ENCODE measurements at regions not wholly inside any gene's neighbourhood (a gene's known extent, or its start where the extent isn't known, plus 50 kb on each side); places are given as distances from the start of the nearest gene placed in this dataset.
"Not testable (repeated sequence)": the region's sequence is repeated elsewhere in the genome, so short reads cannot be mapped to it uniquely, and the experiment has no call there.

DNA sequence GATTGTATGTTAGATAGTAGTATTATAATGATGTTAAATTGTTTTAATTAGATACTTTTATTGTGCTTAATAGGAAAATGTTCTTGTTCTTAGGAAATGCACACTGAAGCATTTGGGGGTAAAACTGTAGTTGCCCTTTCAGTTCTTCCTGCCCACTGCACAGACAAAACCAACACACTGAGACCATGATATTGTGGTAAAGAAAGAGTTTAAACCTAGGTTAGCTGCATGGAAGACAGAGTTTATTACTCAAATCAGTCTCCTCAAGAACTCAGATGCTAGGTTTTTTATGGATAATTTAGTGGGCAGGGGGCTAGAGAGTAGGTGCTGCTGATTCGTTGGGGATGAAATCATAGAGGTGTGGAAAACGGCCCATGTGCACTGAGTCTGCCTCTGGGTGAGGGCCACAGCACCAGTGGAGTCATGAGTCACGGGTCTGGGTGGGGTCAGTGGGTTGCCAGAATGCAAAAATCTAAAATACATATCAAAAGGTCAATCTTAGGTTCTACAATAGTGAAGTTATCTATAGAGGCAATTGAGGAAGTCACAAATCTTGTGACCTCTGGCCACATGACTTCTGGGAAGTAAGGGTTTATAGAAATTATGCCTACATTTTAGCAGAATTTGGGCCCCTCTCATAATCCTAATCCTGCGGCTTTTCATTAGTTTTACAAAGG is 124.8 kb upstream of the FOXN2 start:
- DNase-seq (ENCODE audit: low read depth): no peak

GRCh38 chr2:48190230-48190629 is 124.3 kb upstream of the FOXN2 start:
- no peak for DNase-seq (ENCODE audit: low read depth)

- no peak for DNase-seq (ENCODE audit: low read depth)
These were observed 119.8 kb upstream of the FOXN2 start for GRCh38 chr2:48194641-48195040.

DNA sequence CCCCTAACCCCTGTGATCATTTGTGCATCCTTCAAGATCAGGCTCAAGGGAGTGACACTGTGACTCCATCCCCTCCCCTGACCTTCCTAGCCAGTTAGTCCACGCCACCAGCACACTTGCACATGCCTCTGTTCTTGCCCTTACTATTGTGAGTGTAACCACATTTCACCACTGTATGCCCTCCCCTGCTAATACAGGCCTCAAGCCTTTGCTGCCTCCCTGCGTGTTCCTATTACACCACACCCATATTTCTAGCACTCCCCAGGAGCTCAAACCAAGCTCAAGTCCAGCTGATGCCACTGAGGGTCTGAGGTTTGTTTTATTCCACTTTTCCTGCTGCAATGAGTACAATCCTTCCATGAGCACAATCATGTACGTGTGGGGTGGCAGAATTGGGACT is 119.3 kb upstream of the FOXN2 start:
- no peak for DNase-seq (ENCODE audit: low read depth)

GRCh38 chr2:48197618-48198017 is 116.9 kb upstream of the FOXN2 start:
- DNase-seq (ENCODE audit: low read depth): no peak

GRCh38 chr2:48198371-48198770 is 116.1 kb upstream of the FOXN2 start:
- no peak for DNase-seq (ENCODE audit: low read depth)

DNA sequence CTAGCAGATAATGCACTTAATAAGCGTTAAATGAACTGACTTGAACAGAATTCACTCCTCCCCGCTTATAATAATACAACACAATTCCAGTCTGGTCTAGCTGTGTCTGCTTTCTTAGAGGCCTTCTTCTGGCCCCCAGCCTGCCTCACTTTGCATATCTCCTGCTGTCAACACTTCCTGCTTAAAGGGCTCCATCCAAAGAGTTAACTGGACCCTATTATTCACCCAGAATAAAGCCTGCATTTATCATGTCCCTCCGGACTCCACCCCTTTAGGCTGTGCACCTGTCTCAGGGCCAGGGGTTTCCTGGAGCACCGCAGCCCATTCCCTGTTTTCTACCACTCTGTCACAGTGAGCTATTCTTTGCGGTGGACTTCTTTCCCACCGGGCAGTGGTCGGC is 115.4 kb upstream of the FOXN2 start:
- no peak for DNase-seq (ENCODE audit: low read depth)

DNA sequence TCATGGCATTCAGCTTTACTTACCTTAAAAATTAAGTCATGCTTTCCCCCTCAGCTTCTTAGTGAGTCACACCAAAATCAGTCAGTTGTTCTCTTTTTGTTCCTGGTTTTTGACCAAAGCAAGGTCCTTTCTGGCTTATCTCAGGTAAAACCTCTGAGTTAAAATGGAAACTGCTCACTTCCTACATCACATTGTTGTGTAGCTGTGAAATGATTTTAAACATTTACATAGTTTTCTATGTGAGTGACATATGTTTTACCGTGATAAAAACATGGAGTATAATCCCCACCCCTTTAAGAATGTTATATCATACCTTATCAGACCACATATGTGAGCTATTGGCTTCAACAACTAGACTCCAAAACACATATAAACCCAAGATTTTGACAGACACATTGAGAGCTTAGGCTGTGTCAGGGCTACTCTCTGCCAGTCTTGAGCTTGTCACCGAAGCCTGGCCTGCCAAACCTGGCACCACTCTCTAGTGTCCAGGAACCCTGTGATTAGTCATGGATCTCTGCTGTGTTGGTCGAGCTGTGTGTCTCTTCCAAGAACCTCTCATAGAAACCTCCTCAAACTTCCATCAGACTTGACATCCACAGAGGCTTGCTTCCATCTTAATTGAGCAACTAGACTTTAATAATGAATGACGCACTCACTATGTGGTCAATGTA is 113.7 kb upstream of the FOXN2 start:
- DNase-seq (ENCODE audit: low read depth): no peak

DNA sequence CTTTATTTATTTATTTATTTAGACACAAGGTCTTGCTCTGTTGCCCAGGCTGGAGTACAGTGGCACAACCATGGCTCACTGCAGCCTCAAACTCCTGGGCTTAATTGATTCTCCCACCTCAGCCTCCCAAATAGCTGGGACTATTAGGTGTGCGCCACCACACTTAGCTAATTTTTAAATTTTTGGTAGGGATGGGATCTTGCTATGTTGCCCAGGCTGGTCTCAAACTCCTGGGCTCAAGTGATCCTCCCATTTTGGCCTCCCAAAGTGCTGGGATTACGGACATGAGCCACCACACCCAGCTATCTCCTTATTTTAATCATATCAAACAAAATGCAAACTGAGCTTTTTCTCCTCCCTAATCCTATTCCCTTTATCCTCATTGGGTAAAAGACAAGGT is 113.0 kb upstream of the FOXN2 start:
- DNase-seq (ENCODE audit: low read depth): not testable (repeated sequence)

- DNase-seq (ENCODE audit: low read depth): no peak
These were observed 111.4 kb upstream of the FOXN2 start for GRCh38 chr2:48202863-48203642.

- no peak for DNase-seq (ENCODE audit: low read depth)
These were observed 110.8 kb upstream of the FOXN2 start for GRCh38 chr2:48203668-48204067.

DNA sequence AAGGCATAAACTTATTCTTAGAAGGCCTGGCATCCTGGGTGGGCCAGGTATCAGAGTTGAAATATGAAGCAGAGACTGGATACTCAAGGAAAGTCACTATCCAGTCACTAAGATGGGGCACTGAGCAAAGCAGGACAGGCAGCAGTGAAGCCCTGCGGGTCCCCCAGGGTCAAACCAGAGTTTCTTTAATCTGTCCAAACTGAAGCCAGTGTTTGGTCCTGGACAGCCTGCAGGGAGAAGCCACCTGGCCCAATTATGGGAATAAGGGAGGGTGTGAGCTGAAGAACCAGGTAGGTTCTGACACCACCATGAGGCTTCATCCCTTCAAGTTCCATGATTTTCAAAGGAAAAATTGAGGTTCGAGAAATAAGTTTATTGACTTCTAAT is 109.7 kb upstream of the FOXN2 start:
- no peak for DNase-seq (ENCODE audit: low read depth)

DNA sequence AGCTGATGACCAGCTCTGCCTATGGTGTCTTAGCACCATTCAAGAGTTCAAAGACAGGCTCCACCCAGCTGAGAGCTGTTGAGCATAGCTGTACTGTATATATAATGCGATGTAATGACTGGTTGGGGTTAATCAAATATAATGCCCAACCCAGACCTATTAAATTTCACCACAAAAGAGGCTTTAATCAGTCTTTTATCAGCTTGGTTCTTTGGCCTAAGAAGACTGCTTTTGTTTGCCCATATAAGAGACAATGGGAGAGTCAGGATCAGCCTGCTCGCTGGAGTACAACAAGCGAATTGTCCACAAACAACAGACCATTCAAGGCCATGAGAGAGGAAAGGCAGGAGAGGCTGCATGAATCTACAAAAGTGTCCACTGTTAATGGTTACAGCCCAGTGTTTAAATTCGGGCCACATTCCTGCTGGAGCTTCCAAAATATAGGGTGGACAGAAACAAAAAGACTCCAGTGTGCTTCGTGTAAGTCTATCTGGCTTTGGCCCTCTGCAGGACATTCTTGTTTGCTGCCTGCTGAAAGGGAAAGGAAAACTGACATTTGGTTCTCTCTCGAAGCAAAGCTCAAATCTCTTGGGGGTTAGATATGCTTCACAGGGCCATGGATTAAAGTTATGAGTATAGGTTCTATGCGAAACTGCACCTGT is 109.2 kb upstream of the FOXN2 start:
- DNase-seq (ENCODE audit: low read depth): peak; percentile 22

GRCh38 chr2:48206056-48206656 is 108.3 kb upstream of the FOXN2 start:
- not testable (repeated sequence) for DNase-seq (ENCODE audit: low read depth)

DNA sequence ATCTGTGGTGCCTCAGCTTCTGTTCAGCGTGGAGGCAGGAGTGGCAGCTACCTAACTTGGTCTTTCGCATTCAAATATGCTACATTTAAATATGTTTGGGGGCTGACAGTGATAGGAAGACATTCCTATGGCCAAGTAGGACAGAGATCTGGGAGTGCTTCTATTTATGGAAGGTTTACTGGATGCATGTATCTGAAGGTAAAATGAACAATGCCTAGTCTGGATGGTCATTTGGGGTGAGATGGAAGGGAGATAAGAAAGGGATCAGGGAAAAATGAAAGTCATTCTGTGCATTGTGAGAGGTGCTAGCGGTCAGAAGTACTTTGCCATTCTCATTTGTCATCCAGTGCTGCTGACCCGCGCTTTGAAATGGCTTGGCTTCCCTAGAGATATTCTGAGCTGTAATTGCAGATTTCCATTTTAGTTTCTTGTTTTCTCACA is 107.3 kb upstream of the FOXN2 start:
- DNase-seq (ENCODE audit: low read depth): no peak

- DNase-seq (ENCODE audit: low read depth): no peak
These were observed 106.6 kb upstream of the FOXN2 start for GRCh38 chr2:48207851-48208250.

DNA sequence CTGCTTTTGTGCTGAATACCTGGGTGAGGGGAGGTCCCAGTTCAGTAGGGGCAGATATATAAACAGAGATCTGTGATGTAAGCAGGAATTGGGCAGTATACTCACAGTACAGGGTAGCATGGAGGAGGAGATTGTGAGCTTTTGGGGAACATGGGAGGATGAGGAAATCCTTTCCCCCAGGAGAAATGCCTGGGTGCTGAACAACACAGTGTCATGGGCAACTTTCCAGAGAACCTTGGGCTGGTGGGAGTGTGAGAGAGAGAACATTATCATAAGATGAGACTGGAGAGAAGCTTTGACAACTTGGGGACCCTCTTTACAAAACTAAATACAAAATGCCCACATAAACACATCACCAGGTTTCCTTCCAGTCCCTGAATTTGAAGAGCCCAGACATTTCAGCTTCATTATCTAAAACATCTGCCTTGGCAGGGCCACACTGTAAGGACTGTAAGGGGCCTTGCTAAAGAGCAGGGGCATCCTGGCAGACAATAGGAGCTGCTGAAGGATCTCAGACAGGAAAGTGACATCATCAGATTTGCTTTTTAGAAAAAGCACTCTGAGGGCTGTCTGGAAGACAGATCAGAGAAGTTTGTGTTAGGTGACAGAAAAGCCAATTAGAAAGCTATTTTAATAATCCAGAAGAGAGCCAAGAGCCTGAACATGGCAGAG is 105.1 kb upstream of the FOXN2 start:
- peak; percentile 69 for DNase-seq (ENCODE audit: low read depth)

DNA sequence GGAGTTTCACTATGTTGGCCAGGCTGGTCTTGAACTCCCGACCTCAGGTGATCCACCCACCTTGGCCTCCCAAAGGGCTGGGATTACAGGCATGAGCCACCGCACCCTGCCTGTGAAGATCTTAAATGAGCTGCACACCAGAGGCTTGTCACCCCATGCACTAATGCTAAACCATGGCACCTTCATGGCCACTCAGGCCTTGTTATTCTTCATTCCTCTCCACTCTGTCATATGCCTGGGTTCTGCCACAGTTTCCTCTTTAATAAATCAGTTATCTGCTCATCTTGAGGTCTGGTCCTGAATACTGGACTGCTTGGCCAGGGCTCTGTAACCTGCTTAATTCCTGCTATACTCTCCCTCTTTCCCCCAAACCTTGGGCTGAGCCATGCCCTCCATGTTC is 104.3 kb upstream of the FOXN2 start:
- no peak for DNase-seq (ENCODE audit: low read depth)

DNA sequence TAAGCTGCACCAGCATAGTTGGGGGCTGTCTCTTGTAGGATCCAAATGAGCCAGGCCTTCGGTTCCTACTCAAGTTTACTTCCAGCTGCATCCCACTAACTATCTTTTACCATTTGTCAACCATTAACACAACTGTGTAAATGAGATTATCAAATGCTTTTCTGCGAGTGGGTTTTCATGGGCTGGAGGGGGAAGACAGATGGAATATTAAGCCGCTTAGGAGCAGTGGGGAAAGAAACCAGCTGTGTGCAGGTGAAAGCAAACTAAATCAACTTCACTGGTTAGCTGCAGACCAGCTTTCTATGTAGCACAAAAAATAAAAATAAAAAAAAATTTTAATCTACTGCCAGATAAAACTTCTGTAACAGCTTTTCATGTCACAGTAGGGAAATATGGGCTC is 100.8 kb upstream of the FOXN2 start:
- no peak for DNase-seq (ENCODE audit: low read depth)

- DNase-seq (ENCODE audit: low read depth): peak; percentile 15
These were observed 96.3 kb upstream of the FOXN2 start for GRCh38 chr2:48218169-48218568.

GRCh38 chr2:48219234-48219554 is 95.3 kb upstream of the FOXN2 start:
- no peak for DNase-seq (ENCODE audit: low read depth)
